Tibial nerve (tissue), 4 donors: ENCODE measurements at regions not wholly inside any gene's neighbourhood (a gene's known extent, or its start where the extent isn't known, plus 50 kb on each side); places are given as distances from the start of the nearest gene placed in this dataset.

Source experiments
- CTCF ChIP-seq, 5 experiments: fragments of 200-600 bp in 3 of 5; fragments of 450-650 bp in 2 of 5; sonication (generic) in 3 of 5; IDR thresholded peaks; one replicate each; pipeline ENCODE4 v1.5.1; 2016 to 2019; ENCODE audit warnings: antibody characterized with exemption in 5 of 5, mild to moderate bottlenecking in 3 of 5, moderate library complexity in 2 of 5
- EP300 ChIP-seq, 2 donors: sonication (generic); formaldehyde crosslinking; IDR thresholded peaks; one replicate each; pipeline ENCODE4 v1.6.1; 2017; ENCODE audit warnings: antibody characterized with exemption in 2 of 2, mild to moderate bottlenecking in 1 of 2
- POLR2A ChIP-seq, 2 donors: fragments of 450-650 bp; IDR thresholded peaks; one replicate each; pipeline ENCODE4 v1.6.1; 2017; ENCODE audit warnings: antibody characterized with exemption in 2 of 2, mild to moderate bottlenecking in 2 of 2, moderate library complexity in 2 of 2

- TF ChIP-seq CTCF (IDR thresholded peaks at IDR 0.05) (no peak), EP300 (IDR thresholded peaks at IDR 0.05) (no peak), POLR2A (IDR thresholded peaks at IDR 0.05) (no peak)
These were observed 234.8 kb upstream of the HHIP start for GRCh38 chr4:144411119-144411518.
